Right kidney (tissue), 1 donor: ENCODE measurements at regions not wholly inside any gene's neighbourhood (a gene's known extent, or its start where the extent isn't known, plus 50 kb on each side); places are given as distances from the start of the nearest gene placed in this dataset.

Experiments
- DNase-seq: peaks from one replicate; pipeline ENCODE4 v3.0.0-alpha.2; 2016

DNA sequence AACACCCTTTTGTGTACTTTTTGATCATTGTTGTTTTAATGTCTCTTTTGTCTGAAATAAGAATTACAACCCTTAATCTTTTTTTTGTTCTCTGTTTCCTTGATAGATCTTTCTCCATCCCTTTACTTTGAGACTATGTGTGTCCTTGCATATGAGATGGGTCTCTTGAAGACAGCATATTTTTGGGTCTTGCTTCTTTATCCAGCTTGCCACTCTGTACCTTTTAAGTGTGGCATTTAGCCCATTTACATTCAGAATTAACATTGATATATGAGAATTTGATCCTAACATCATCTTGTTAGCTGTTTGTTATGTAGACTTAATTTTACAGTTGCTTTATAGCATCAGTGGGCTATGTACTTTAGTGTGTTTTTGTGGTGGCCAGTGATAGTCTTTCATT lies 382.5 kb downstream of the MED10 start:
- DNase-seq, result no peak

GRCh38 chr5:5986492-5987178 lies 391.7 kb downstream of the MED10 start:
- DNase-seq, result no peak

DNA sequence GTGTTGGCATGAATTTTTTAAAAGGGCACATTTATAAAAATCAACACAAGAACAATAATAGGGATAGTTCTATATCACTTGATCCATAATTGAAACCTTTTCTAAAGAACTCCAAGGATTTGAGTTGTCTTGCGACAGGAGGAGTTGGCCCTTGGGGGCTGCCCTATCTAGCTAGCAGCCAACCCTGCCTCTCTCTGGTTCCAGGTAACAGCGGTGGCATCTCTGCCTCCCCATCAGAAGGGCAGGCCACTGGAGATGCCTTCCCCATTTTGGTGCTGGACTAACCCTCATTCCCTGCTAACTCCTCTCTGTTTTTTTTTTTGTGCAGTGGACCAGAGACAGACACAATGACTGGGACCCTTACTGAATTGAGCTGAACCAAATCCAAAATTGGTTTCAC lies 393.0 kb downstream of the MED10 start:
- no peak for DNase-seq

- no peak for DNase-seq
These were observed 394.9 kb downstream of the MED10 start for GRCh38 chr5:5983261-5983980.

GRCh38 chr5:5981562-5981961 lies 396.8 kb downstream of the MED10 start:
- DNase-seq, result no peak

DNA sequence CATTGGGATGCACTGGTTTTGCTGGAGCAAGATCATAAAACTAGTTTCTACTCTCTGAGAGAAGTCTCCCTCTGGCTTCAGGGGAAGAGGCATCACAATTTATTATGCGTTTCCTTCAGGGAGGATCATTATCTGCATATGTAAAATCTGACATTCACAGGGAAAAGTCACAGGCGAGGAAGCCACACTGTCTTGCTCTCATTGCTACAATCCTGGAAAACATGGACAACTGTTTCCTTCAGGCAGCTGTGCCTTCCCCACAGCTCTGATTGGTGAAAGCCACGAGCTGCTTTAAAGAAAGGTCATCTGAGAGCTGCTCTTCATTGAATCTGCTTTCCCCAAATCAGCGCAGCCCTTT lies 397.8 kb downstream of the MED10 start:
- peak; percentile 22 for DNase-seq

DNA sequence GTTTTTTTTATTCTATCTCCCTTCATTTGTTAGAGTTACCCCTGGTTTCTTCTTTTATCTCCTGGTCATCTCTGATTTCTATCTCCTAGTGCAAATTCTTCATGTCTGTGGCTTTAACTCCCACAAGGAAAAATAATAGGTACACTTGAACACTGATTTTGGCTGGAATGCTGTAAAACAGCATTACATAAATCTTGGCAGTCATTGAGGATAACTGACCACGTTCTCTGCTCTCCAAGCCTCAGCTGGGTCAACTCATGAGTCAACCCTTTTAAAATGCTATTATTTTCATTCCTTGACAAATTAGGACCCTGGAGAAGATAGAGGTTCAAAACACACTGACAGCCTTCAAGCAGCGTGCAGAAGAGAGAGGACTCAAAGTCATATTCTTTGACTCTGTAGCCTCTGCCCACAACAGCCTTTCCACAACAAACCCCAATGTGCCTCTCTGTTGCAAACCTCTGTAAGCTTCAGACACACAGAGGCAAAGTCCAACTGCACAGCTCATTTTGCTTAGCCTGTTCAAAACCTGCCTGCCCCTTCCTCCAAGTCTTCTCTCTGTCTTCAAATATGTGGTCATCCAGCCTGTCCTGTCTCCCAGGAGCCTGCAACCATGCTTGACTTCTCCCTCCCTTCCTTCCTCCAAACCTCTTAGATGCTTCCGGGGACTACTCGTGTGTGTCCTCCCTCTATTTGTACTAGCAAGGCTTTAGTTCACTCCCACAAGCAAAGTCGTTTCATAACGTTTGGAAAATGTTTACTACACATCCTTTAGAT lies 398.4 kb downstream of the MED10 start:
- peak; percentile 23 for DNase-seq

DNA sequence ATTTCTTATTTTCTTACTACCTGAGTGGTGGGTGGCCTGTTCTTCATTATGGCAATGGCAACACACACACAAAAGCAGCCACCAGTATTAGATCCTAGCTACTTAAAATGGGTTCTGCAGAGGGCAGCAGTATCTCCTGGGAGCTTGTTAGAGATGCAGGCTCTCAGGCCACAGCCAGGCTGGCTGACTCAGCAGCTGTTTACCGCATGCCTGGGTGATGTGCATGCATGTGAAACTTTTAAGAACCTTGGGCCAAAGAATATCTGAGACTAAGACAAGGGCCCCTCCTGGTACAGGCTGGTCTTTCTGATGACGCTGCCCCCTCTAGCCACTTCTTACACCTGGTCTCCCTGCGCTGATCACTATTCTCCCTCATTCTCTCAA lies 399.0 kb downstream of the MED10 start:
- peak; percentile 11 for DNase-seq

DNA sequence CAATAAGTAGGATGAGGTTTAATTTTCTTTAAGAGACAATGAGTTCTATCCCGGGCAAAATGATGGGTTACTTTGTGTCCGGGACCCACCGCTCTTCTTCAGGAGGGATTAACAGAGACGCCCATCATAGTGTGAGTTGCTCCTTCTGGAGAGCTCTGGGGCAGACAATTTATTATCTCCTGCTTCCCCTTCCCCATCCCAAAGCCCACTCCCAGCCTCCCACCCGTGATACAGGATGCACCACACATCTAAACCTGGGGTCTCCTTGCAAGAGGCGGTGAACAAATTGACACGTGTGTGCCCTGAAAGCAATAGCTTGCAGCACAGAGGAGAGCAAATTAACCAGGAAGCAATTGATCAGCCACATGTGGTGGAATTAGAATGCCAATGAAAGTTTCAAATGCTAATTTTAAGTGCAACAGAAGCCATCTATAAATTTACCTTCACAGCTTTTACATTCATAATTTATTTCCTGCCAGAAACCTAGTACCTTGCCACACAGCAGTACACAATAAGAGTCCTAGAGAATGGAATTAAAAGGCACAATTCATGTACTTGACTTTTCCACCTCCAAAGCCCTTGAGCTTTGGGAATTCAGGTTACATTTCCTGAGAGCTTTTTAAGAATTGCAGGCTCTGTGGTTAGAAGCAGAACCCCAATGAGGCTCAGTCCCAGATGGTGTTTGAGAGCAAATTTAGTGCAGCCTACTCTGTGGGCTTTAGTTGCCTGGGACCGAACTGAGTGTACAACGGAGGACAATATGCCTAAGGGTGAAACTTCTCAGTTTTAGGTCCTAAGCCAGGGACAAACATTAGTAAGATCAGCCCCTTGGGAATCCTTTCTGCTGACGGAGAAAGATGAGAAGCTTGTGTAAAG lies 399.6 kb downstream of the MED10 start:
- DNase-seq, result peak; percentile 18

- no peak for DNase-seq
These were observed 407.1 kb downstream of the MED10 start for GRCh38 chr5:5971203-5971602.

DNA sequence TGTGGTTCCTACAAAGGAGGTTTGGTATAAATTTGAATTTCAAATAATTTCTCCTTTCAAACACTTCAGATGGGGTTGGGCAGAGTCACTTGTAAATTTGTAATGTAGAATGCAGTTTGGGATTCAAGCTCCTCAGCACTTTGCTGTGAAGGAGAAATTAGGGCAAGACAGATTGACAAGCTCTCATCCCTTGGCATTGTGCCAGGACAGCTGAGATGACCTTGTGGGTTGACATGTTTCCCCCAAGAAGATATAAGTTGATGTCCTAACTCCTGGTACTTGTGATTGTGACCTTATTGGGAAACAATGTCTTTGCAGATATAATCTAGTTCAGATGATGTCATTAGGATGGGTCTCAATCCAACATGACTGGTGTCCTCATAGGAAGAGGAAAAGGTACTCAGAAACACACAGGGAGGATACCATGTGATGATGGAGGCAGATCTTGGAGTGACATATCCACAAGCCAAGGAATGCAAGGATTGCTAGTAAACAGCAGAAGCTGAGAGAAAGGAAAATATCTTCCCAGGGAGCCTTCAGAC lies 408.3 kb downstream of the MED10 start:
- no peak for DNase-seq

DNA sequence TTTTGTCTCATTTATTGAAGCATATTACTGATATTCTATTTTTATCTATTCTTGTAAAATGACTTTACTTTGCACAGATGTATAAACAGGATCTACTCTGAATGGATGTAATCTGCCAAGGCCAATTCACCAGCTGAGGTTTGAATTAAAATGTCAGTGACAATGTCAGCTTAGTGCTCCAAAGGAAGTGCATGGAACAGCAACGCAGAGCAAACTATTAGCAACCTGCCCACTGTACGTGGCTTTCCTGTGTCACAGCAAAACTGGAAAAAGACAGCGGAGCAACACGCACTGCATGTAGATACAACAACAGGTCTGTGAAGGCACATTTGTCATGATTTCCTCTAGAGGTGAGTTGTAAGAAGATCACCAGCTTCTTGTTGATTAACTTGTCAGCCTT lies 409.4 kb downstream of the MED10 start:
- DNase-seq, result no peak

DNA sequence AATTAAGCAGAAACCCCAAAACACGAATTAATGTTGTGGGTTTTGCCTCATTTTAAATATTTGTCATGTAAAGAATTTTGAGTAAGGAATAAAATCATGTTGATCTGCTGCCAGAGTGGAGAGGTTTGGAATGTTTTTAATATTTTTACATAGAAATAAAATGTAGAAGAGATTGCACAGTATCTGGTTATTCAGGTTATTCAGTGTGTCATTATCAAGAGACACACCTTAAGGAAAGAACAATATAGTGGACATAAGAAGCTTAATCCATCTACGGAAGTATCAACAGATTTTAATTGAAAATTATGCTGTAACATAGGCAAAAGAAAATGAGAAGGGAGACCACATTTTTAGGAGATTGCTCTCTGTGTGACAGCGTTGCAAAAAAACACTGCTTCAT lies 410.4 kb downstream of the MED10 start:
- DNase-seq, result no peak

- no peak for DNase-seq
These were observed 411.0 kb downstream of the MED10 start for GRCh38 chr5:5967373-5967772.

- no peak for DNase-seq
These were observed 413.2 kb downstream of the MED10 start for GRCh38 chr5:5965132-5965531.

DNA sequence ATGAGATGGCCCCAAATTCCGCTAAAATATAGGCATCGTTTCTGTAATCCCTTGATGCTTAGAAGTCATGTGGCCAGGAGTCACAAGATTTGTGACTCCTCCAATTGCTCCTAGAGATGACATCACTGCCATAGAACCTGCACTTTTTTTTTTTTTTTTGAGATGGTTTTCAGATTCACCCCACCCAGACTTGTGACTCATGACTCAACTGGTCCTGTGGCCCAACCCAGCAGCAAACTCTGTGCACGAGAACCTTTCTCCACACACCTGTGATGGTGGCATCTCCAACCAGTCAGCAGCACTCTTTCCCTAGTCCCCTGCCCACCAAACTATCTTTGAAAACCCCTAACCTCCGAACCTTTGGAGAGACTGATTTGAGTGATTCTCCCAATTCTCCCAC lies 414.0 kb downstream of the MED10 start:
- DNase-seq, result no peak

GRCh38 chr5:5957737-5958136 lies 420.6 kb downstream of the MED10 start:
- no peak for DNase-seq

GRCh38 chr5:5954275-5954598 lies 424.1 kb downstream of the MED10 start:
- DNase-seq, result no peak

DNA sequence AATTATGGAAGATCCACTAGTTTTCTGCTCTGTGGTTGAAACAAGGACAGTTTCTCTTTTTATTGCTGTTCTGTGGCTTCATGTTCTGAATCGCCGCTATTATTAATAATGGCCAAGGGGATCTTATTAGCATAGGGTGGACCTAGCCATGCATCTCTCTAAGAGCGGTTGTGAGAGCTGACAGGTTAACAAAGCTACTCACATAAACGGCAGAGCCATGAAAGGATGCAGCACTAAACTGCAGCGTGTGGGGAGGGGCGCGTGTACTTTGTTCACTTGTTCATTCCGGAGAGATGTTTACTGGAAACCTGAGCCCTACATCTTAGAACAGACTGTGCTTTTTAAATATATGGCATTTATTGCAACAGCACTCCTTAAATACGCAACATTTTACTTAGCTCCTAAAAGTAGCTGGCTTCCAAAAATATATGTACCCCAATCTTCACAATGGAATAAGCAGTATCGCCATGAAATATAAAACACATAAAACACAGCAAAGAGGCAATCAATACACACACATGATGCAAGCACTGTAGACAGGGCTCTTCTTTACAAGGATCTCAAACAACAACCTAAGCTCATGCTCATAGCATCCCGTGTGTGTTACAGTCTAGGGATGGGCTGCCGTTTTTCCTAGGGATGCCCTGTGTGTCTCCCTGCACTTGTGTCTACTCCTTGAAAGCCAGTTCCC lies 424.6 kb downstream of the MED10 start:
- DNase-seq, result no peak

- no peak for DNase-seq
These were observed 426.4 kb downstream of the MED10 start for GRCh38 chr5:5951953-5952352.

DNA sequence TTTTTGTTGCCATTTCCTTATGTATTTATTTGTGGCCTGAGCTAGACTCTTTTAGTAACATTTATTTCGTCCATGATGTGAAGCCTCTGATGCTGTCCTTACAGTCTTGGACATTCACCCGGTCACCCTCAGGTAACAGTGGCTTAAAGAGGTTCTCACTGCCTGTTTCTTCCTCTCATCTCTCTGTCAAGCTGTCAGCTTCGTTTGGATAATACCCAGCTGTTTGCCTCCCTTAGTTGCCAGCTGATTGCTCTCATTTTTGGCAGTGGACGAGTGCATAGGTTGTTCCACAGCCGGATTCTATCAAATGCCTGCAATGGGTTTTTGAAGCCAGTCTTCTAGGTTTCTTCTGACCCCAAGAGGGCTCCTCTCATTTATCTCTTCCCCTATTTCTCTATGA lies 427.7 kb downstream of the MED10 start:
- DNase-seq, result no peak

- no peak for DNase-seq
These were observed 436.9 kb downstream of the MED10 start for GRCh38 chr5:5941486-5941885.
